Epithelial cell of esophagus (primary cell): ENCODE measurements at regions not wholly inside any gene's neighbourhood (a gene's known extent, or its start where the extent isn't known, plus 50 kb on each side); places are given as distances from the start of the nearest gene placed in this dataset.

Experiments
- DNase-seq: peaks from one replicate; pipeline ENCODE4 v3.0.0; 2010; ENCODE audit warnings: low read depth
- H3K4me3 ChIP-seq: 2 replicates; pipeline ENCODE4 v1.5.1; 2011; ENCODE audit warnings: mild to moderate bottlenecking, low read length, control low read depth
- CTCF ChIP-seq: IDR thresholded peaks from 2 replicates; pipeline ENCODE4 v1.5.1; 2011; ENCODE audit warnings: low read depth, mild to moderate bottlenecking, low read length, control low read depth, inconsistent platforms; ENCODE audit not compliant: insufficient read depth; ENCODE audit errors: missing control alignments

- peak; percentile 58 for DNase-seq
- H3K4me3 ChIP-seq = no peak overlapping the region
- no peak for TF ChIP-seq CTCF
Observed at GRCh38 chr2:100767224-100767653, 52.7 kb upstream of the NPAS2 start.

- peak; percentile 91 for DNase-seq
- H3K4me3 ChIP-seq = no peak overlapping the region
- no peak for TF ChIP-seq CTCF
Observed at GRCh38 chr2:100767810-100768806, 51.8 kb upstream of the NPAS2 start.
